BJ (cell line): ENCODE measurements at regions not wholly inside any gene's neighbourhood (a gene's known extent, or its start where the extent isn't known, plus 50 kb on each side); places are given as distances from the start of the nearest gene placed in this dataset.

Experiments
- CTCF ChIA-PET: fragments of 350-600 bp; formaldehyde crosslinking; extraction: SDS; loops from one replicate; lab custom pipeline; 2021; ENCODE audit warnings: antibody characterized with exemption, inconsistent platforms; lab: Yijun Ruan, JAX
- POLR2A ChIA-PET: fragments of 300-600 bp; sonication (Branson Sonifier 250); formaldehyde crosslinking; extraction: SDS; loops from one replicate; lab custom pipeline; 2021; ENCODE audit warnings: antibody characterized with exemption; lab: Charles Lee
- DNase-seq: peaks from one replicate; pipeline ENCODE4 v3.0.0-alpha.2; 2011; ENCODE audit warnings: low read depth
- H3K27me3 ChIP-seq: 2 replicates; pipeline ENCODE4 v1.6.0; 2011; ENCODE audit warnings: low read length; ENCODE audit not compliant: control insufficient read depth, insufficient read depth
- H3K36me3 ChIP-seq: 2 replicates; pipeline ENCODE4 v1.5.1; 2011; ENCODE audit warnings: low read length; ENCODE audit not compliant: control insufficient read depth, insufficient read depth
- H3K4me3 ChIP-seq: 2 replicates; pipeline ENCODE4 v1.5.1; 2011; ENCODE audit warnings: low read depth, mild to moderate bottlenecking, control low read depth, low read length
- CTCF ChIP-seq: IDR thresholded peaks from 2 replicates; pipeline ENCODE4 v1.5.1; 2011; ENCODE audit warnings: low read depth, mild to moderate bottlenecking, control low read depth, inconsistent platforms, low read length, moderate library complexity; ENCODE audit not compliant: insufficient read depth

DNA sequence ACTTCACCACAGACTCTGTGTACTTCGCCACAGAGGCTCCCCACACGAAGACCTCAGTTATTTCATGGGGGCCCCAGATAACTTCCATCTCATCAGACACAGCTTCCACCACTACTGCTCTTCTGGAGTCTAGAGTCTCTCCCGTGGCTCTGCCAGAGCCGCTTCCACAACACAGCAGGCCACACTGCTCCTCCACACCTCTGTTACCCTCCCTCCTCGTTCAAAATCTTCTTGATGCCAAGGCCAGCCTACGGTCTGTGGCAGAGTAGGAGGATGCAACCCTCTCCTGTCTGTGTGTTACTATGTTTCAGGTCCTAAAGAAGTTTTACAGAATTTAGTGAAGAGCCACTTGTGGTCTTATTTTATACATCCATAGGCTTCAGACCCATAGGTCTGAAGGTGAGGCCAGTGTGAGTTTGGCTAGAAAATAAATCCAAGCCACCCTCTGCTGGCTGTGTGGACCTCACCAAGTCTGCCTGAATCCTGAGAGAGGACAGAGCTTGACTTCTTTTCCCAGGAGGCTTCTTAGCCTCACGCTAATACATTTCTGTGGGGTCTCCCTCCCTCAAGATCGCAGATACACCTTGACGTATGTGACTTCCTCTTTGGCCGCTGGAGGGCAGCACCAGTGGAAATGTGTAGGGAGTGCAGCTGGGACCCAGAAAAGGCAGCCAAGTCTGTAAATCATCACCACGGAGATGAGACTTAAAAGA, 197.7 kb downstream of the FAXC start:
- POLR2A ChIA-PET = no interaction called here
- no peaks in the 10 kb centered on the region for H3K36me3 ChIP-seq
- CTCF ChIA-PET = interaction anchor here (0.6 to 0.9 kb wide), 3 partner anchors 12 to 14 kb away, joined by 3 read pairs; no protein-coding TSS in a partner anchor
- no peaks in the 10 kb centered on the region for H3K27me3 ChIP-seq
- no peak overlapping the region for H3K4me3 ChIP-seq
- no peak for DNase-seq
- peak; percentile 61 for TF ChIP-seq CTCF

DNA sequence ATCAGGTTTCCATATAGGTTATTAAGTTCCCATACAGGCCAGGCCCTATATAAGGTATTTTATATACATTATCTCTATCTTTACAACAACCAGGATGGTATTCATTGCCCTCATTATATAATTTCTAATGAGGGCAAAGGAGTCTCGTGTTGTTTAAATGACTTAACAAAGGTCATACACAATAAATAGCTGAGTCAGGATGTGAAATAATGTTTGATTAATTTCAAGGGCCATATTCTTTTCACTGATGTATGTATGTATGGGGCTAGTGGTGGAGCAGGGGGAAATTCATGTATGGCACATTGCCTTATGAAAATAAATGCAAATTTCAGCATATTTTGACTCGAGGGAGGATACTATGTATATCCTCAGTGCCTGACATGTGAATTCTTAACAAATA, 200.7 kb downstream of the FAXC start:
- Histone ChIP-seq H3K27me3 (no peaks in the 10 kb centered on the region), H3K36me3 (no peaks in the 10 kb centered on the region), H3K4me3 (no peak overlapping the region)
- TF ChIP-seq CTCF = no peak
- ChIA-PET CTCF (no interaction called here), POLR2A (no interaction called here)
- DNase-seq = no peak

- ChIA-PET CTCF (interaction anchor here (1.7 kb wide), 1 partner anchor 94 kb away, joined by 5 read pairs; no protein-coding TSS in a partner anchor), POLR2A (no interaction called here)
- DNase-seq = no peak
- H3K36me3 ChIP-seq = no peaks in the 10 kb centered on the region
- TF ChIP-seq CTCF = no peak
- H3K4me3 ChIP-seq = no peak overlapping the region
- H3K27me3 ChIP-seq = no peaks in the 10 kb centered on the region
These were observed 200.4 kb upstream of the FBXL4 start for GRCh38 chr6:99148111-99148510.

GRCh38 chr6:99147206-99147605, 199.5 kb upstream of the FBXL4 start:
- CTCF ChIA-PET = interaction anchor here (1.1 to 1.7 kb wide), 2 partner anchors 9 to 95 kb away, joined by 3 to 5 read pairs; no protein-coding TSS in a partner anchor

More at GRCh38 chr6:99147206-99147605, 199.5 kb upstream of the FBXL4 start:
- POLR2A ChIA-PET = no interaction called here
- no peak for DNase-seq
- no peak overlapping the region for H3K4me3 ChIP-seq
- no peaks in the 10 kb centered on the region for H3K27me3 ChIP-seq
- H3K36me3 ChIP-seq = no peaks in the 10 kb centered on the region
- no peak for TF ChIP-seq CTCF
